ENCODE measurements at regions not wholly inside any gene's neighbourhood (a gene's known extent, or its start where the extent isn't known, plus 50 kb on each side); places are given as distances from the start of the nearest gene placed in this dataset.

DNA sequence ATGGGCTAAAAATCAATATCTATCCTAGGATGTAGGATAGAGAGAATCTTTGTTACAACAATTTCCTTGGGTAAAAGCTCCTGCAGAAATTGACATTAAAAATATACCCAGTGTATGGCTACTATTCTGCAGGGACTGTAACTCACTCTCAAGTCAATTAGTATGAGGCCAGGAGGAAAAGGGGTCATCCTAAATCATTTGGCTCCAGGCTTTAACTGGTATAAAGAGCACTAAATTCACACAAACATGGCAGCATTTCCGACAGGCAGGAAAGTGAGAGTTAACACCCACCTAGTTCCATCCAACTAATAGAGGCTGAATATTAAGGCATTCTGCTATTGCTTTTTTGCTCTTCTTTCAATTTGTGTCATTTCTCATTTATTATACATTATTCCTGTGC is 218.6 kb upstream of the C1orf87 start (continued):
- TF ChIP-seq, protein P1, sequence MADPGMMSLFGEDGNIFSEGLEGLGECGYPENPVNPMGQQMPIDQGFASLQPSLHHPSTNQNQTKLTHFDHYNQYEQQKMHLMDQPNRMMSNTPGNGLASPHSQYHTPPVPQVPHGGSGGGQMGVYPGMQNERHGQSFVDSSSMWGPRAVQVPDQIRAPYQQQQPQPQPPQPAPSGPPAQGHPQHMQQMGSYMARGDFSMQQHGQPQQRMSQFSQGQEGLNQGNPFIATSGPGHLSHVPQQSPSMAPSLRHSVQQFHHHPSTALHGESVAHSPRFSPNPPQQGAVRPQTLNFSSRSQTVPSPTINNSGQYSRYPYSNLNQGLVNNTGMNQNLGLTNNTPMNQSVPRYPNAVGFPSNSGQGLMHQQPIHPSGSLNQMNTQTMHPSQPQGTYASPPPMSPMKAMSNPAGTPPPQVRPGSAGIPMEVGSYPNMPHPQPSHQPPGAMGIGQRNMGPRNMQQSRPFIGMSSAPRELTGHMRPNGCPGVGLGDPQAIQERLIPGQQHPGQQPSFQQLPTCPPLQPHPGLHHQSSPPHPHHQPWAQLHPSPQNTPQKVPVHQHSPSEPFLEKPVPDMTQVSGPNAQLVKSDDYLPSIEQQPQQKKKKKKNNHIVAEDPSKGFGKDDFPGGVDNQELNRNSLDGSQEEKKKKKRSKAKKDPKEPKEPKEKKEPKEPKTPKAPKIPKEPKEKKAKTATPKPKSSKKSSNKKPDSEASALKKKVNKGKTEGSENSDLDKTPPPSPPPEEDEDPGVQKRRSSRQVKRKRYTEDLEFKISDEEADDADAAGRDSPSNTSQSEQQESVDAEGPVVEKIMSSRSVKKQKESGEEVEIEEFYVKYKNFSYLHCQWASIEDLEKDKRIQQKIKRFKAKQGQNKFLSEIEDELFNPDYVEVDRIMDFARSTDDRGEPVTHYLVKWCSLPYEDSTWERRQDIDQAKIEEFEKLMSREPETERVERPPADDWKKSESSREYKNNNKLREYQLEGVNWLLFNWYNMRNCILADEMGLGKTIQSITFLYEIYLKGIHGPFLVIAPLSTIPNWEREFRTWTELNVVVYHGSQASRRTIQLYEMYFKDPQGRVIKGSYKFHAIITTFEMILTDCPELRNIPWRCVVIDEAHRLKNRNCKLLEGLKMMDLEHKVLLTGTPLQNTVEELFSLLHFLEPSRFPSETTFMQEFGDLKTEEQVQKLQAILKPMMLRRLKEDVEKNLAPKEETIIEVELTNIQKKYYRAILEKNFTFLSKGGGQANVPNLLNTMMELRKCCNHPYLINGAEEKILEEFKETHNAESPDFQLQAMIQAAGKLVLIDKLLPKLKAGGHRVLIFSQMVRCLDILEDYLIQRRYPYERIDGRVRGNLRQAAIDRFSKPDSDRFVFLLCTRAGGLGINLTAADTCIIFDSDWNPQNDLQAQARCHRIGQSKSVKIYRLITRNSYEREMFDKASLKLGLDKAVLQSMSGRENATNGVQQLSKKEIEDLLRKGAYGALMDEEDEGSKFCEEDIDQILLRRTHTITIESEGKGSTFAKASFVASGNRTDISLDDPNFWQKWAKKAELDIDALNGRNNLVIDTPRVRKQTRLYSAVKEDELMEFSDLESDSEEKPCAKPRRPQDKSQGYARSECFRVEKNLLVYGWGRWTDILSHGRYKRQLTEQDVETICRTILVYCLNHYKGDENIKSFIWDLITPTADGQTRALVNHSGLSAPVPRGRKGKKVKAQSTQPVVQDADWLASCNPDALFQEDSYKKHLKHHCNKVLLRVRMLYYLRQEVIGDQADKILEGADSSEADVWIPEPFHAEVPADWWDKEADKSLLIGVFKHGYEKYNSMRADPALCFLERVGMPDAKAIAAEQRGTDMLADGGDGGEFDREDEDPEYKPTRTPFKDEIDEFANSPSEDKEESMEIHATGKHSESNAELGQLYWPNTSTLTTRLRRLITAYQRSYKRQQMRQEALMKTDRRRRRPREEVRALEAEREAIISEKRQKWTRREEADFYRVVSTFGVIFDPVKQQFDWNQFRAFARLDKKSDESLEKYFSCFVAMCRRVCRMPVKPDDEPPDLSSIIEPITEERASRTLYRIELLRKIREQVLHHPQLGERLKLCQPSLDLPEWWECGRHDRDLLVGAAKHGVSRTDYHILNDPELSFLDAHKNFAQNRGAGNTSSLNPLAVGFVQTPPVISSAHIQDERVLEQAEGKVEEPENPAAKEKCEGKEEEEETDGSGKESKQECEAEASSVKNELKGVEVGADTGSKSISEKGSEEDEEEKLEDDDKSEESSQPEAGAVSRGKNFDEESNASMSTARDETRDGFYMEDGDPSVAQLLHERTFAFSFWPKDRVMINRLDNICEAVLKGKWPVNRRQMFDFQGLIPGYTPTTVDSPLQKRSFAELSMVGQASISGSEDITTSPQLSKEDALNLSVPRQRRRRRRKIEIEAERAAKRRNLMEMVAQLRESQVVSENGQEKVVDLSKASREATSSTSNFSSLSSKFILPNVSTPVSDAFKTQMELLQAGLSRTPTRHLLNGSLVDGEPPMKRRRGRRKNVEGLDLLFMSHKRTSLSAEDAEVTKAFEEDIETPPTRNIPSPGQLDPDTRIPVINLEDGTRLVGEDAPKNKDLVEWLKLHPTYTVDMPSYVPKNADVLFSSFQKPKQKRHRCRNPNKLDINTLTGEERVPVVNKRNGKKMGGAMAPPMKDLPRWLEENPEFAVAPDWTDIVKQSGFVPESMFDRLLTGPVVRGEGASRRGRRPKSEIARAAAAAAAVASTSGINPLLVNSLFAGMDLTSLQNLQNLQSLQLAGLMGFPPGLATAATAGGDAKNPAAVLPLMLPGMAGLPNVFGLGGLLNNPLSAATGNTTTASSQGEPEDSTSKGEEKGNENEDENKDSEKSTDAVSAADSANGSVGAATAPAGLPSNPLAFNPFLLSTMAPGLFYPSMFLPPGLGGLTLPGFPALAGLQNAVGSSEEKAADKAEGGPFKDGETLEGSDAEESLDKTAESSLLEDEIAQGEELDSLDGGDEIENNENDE (IDR thresholded peaks at IDR 0.05; ENCODE audit: insufficient replicate concordance, low read length), result no peak
- TF ChIP-seq JUN (IDR thresholded peaks at IDR 0.05; ENCODE audit: low read depth, low read length), result no peak
- TF ChIP-seq PHF8 (conservative IDR thresholded peaks at IDR 0.05; ENCODE audit: low read depth, low read length), result no peak
- no peak for TF ChIP-seq ASH2L (IDR thresholded peaks at IDR 0.05; ENCODE audit: low read length)
